WTC11 (cell line): ENCODE measurements at regions not wholly inside any gene's neighbourhood (a gene's known extent, or its start where the extent isn't known, plus 50 kb on each side); places are given as distances from the start of the nearest gene placed in this dataset.
"Not testable (repeated sequence)": the region's sequence is repeated elsewhere in the genome, so short reads cannot be mapped to it uniquely, and the experiment has no call there.

Experiments
- ATAC-seq: fragments of 200-7000 bp; cut with Tn5 transposase; 2 replicates; pipeline ENCODE4 v1.10.0; 2021; ENCODE audit warnings: mild to moderate bottlenecking, moderate library complexity
- CTCF ChIA-PET: fragments of 300-600 bp; sonication (Branson Sonifier 250); formaldehyde crosslinking; loops from one replicate; lab custom pipeline; 2021; ENCODE audit warnings: antibody characterized with exemption; lab: Charles Lee
- POLR2A ChIA-PET: fragments of 350-600 bp; sonication (Branson Sonifier 250); formaldehyde crosslinking; loops from one replicate; lab custom pipeline; 2021; ENCODE audit warnings: antibody characterized with exemption; lab: Charles Lee
- DNase-seq: peaks from one replicate; pipeline ENCODE4 v3.0.0; 2021; ENCODE audit warnings: low spot score
- H3K27ac Mint-ChIP-seq: 2 replicates; pipeline ENCODE4 v1.8.0; 2021; ENCODE audit warnings: mixed read lengths
- H3K27me3 Mint-ChIP-seq: 2 replicates; pipeline ENCODE4 v1.8.0; 2021; ENCODE audit warnings: low read depth, mild to moderate bottlenecking, moderate library complexity, mixed read lengths
- H3K36me3 Mint-ChIP-seq: 2 replicates; pipeline ENCODE4 v1.8.0; 2021; ENCODE audit warnings: mixed read lengths
- H3K4me1 Mint-ChIP-seq: 2 replicates; pipeline ENCODE4 v1.8.0; 2022; ENCODE audit warnings: mixed read lengths
- H3K4me3 Mint-ChIP-seq: 2 replicates; pipeline ENCODE4 v1.8.0; 2021; ENCODE audit warnings: mild to moderate bottlenecking, moderate library complexity, mixed read lengths
- H3K9me3 Mint-ChIP-seq: 2 replicates; pipeline ENCODE4 v1.8.0; 2021; ENCODE audit warnings: mixed read lengths
- ETV6 ChIP-seq: sonication (generic); formaldehyde crosslinking; IDR thresholded peaks from 2 replicates; pipeline ENCODE4 v1.8.1; 2022; ENCODE audit warnings: mild to moderate bottlenecking, missing genetic modification reagents
- FOXJ3 ChIP-seq: sonication (generic); formaldehyde crosslinking; IDR thresholded peaks from 2 replicates; pipeline ENCODE4 v1.9.0; 2021; ENCODE audit warnings: missing genetic modification reagents, mild to moderate bottlenecking, borderline replicate concordance
- HMGA2 ChIP-seq: fragments of 250-450 bp; sonication (Bioruptor Pico); IDR thresholded peaks from 2 replicates; pipeline ENCODE4 v1.4.0; 2021; ENCODE audit warnings: mild to moderate bottlenecking, moderate library complexity
- MYBL2 ChIP-seq: sonication (generic); formaldehyde crosslinking; IDR thresholded peaks from 2 replicates; pipeline ENCODE4 v1.8.1; 2023; ENCODE audit warnings: mild to moderate bottlenecking, moderate library complexity, missing genetic modification reagents
- OVOL2 ChIP-seq: fragments of 250-450 bp; sonication (Bioruptor Pico); IDR thresholded peaks from 2 replicates; pipeline ENCODE4 v1.9.0; 2021; ENCODE audit warnings: mild to moderate bottlenecking, borderline replicate concordance
- RELA ChIP-seq: sonication (generic); formaldehyde crosslinking; IDR thresholded peaks from 2 replicates; pipeline ENCODE4 v1.8.1; 2022; ENCODE audit warnings: missing genetic modification reagents, mild to moderate bottlenecking, borderline replicate concordance
- RORB ChIP-seq: fragments of 250-450 bp; sonication (Bioruptor Pico); IDR thresholded peaks from 2 replicates; pipeline ENCODE4 v1.9.0; 2021; ENCODE audit warnings: mild to moderate bottlenecking
- ZBTB21 ChIP-seq: sonication (generic); formaldehyde crosslinking; IDR thresholded peaks from 2 replicates; pipeline ENCODE4 v1.8.1; 2023; ENCODE audit warnings: mild to moderate bottlenecking, missing genetic modification reagents, borderline replicate concordance
- ZNF263 ChIP-seq: sonication (generic); formaldehyde crosslinking; IDR thresholded peaks from 2 replicates; pipeline ENCODE4 v1.8.1; 2022; ENCODE audit warnings: low read depth, mild to moderate bottlenecking, moderate library complexity, missing genetic modification reagents
- ZNF416 ChIP-seq: fragments of 250-450 bp; sonication (Bioruptor Pico); IDR thresholded peaks from 2 replicates; pipeline ENCODE4 v1.9.0; 2021; ENCODE audit warnings: mild to moderate bottlenecking, inconsistent platforms
- TF ChIP-seq, protein P1 (sequence below): fragments of 250-450 bp; sonication (Bioruptor Pico); IDR thresholded peaks from 2 replicates; pipeline ENCODE4 v1.9.0; 2021; ENCODE audit warnings: moderate library complexity, mild to moderate bottlenecking, inconsistent platforms, borderline replicate concordance
- TF ChIP-seq, protein P2 (sequence below): fragments of 250-450 bp; sonication (Bioruptor Pico); IDR thresholded peaks from 2 replicates; pipeline ENCODE4 v1.8.0; 2021; ENCODE audit warnings: mild to moderate bottlenecking
- TF ChIP-seq, protein P3 (sequence below): fragments of 250-450 bp; sonication (Bioruptor Pico); IDR thresholded peaks from 2 replicates; pipeline ENCODE4 v2.1.2; 2022; ENCODE audit warnings: mild to moderate bottlenecking, moderate library complexity
- TF ChIP-seq, protein P4 (sequence below): fragments of 250-450 bp; sonication (Bioruptor Pico); IDR thresholded peaks from 2 replicates; pipeline ENCODE4 v1.9.0; 2021; ENCODE audit warnings: mild to moderate bottlenecking
- TF ChIP-seq, protein P5 (sequence below): sonication (generic); formaldehyde crosslinking; IDR thresholded peaks from 2 replicates; pipeline ENCODE4 v1.8.1; 2023; ENCODE audit warnings: mild to moderate bottlenecking, missing genetic modification reagents
- TF ChIP-seq, protein P6 (sequence below): fragments of 250-450 bp; sonication (Bioruptor Pico); conservative IDR thresholded peaks from 2 replicates; pipeline ENCODE4 v1.9.0; 2021; ENCODE audit warnings: mild to moderate bottlenecking

DNA sequence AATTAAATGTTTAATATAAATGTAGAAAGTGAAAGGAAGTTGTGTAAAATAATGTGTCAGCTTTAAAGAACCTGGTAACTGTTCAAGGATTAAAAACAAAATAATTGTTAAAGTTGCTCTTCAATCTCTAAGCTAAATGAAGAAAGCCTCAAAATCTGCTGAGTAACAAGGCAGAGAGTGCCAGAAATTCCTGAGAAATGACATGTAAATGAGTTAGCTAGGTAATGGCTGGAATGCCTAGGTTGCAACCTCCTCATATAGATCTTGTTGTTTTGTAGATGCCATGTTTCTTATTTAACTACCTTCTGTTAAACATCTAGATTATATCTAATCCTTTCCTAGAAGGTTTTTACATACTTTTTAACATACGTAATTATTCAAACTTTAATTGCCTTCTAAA is 763.6 kb upstream of the AGA start (continued):
- TF ChIP-seq, protein P1, sequence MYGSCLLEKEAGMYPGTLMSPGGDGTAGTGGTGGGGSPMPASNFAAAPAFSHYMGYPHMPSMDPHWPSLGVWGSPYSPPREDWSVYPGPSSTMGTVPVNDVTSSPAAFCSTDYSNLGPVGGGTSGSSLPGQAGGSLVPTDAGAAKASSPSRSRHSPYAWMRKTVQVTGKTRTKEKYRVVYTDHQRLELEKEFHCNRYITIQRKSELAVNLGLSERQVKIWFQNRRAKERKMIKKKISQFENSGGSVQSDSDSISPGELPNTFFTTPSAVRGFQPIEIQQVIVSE (CRISPR knock-in tag) = no peak
- TF ChIP-seq, all 79 proteins: peak for 0

DNA sequence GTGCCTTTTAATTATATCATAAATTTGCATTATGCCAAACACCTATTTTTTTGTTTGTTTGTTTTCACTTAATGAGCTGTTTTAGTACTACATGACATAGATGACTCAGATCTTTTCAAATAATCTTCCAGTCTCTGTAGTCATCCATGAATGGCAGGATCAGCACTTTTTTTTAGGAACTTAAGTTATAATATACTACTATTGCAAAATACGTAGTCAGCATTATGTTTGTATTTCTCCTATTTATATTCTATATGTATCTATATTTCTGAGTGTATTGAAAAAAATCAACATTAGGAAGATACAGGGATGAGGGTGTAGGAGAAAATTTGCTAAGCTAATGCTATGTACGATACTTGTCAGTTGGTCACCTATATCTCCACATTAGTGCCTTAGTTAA is 773.1 kb upstream of the AGA start:
- Mint-ChIP-seq H3K36me3 (no peaks in the 10 kb centered on the region), H3K9me3 (0 out of 2 replicates have a peak, but pooled peaks cover 3% of the 10 kb centered on the region), H3K4me3 (no peak overlapping the region), H3K4me1 (no peaks in the 10 kb centered on the region), H3K27me3 (no peaks in the 10 kb centered on the region), H3K27ac (no peak overlapping the region)
- ChIA-PET CTCF (no interaction called here), POLR2A (no interaction called here)
- TF ChIP-seq RORB (no peak), ETV6 (CRISPR knock-in tag) (no peak), MYBL2 (CRISPR knock-in tag) (no peak)
- TF ChIP-seq, protein P2, sequence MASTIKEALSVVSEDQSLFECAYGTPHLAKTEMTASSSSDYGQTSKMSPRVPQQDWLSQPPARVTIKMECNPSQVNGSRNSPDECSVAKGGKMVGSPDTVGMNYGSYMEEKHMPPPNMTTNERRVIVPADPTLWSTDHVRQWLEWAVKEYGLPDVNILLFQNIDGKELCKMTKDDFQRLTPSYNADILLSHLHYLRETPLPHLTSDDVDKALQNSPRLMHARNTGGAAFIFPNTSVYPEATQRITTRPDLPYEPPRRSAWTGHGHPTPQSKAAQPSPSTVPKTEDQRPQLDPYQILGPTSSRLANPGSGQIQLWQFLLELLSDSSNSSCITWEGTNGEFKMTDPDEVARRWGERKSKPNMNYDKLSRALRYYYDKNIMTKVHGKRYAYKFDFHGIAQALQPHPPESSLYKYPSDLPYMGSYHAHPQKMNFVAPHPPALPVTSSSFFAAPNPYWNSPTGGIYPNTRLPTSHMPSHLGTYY (CRISPR knock-in tag) = no peak
- no peak for ATAC-seq
- no peak for DNase-seq

DNA sequence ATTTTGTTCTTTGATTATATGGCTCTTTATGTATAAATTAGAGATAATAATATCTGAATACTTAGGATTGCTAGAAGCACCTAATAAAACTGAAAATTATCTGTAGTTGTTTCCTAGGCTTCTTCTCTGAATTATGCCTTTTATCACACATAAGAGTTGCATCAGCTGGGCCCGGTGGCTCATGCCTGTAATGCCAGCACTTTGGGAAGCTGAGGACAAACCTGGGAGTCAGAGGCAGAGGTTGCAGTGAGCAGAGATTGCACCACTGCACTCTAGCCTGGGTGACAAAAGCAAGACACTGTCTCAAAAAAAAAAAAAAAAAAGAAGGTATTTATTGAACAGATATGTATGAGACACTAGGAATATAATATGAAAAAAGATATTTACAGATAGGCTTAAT is 773.5 kb upstream of the AGA start:
- 0 out of 2 replicates have a peak, but pooled peaks cover 3% of the 10 kb centered on the region for H3K9me3 Mint-ChIP-seq
- H3K27me3 Mint-ChIP-seq = no peaks in the 10 kb centered on the region
- TF ChIP-seq, protein P3, sequence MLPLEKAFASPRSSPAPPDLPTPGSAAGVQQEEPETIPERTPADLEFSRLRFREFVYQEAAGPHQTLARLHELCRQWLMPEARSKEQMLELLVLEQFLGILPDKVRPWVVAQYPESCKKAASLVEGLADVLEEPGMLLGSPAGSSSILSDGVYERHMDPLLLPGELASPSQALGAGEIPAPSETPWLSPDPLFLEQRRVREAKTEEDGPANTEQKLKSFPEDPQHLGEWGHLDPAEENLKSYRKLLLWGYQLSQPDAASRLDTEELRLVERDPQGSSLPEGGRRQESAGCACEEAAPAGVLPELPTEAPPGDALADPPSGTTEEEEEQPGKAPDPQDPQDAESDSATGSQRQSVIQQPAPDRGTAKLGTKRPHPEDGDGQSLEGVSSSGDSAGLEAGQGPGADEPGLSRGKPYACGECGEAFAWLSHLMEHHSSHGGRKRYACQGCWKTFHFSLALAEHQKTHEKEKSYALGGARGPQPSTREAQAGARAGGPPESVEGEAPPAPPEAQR = no peak
- TF ChIP-seq, protein P4, sequence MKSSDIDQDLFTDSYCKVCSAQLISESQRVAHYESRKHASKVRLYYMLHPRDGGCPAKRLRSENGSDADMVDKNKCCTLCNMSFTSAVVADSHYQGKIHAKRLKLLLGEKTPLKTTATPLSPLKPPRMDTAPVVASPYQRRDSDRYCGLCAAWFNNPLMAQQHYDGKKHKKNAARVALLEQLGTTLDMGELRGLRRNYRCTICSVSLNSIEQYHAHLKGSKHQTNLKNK (CRISPR knock-in tag) = no peak
- TF ChIP-seq HMGA2 (CRISPR knock-in tag) (no peak), ETV6 (CRISPR knock-in tag) (no peak), OVOL2 (CRISPR knock-in tag) (no peak), ZNF263 (CRISPR knock-in tag) (no peak), RELA (CRISPR knock-in tag) (no peak), ZBTB21 (CRISPR knock-in tag) (no peak), ZNF416 (no peak), FOXJ3 (CRISPR knock-in tag) (no peak)
- TF ChIP-seq, protein P5, sequence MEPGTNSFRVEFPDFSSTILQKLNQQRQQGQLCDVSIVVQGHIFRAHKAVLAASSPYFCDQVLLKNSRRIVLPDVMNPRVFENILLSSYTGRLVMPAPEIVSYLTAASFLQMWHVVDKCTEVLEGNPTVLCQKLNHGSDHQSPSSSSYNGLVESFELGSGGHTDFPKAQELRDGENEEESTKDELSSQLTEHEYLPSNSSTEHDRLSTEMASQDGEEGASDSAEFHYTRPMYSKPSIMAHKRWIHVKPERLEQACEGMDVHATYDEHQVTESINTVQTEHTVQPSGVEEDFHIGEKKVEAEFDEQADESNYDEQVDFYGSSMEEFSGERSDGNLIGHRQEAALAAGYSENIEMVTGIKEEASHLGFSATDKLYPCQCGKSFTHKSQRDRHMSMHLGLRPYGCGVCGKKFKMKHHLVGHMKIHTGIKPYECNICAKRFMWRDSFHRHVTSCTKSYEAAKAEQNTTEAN (CRISPR knock-in tag) = no peak
- TF ChIP-seq, protein P6, sequence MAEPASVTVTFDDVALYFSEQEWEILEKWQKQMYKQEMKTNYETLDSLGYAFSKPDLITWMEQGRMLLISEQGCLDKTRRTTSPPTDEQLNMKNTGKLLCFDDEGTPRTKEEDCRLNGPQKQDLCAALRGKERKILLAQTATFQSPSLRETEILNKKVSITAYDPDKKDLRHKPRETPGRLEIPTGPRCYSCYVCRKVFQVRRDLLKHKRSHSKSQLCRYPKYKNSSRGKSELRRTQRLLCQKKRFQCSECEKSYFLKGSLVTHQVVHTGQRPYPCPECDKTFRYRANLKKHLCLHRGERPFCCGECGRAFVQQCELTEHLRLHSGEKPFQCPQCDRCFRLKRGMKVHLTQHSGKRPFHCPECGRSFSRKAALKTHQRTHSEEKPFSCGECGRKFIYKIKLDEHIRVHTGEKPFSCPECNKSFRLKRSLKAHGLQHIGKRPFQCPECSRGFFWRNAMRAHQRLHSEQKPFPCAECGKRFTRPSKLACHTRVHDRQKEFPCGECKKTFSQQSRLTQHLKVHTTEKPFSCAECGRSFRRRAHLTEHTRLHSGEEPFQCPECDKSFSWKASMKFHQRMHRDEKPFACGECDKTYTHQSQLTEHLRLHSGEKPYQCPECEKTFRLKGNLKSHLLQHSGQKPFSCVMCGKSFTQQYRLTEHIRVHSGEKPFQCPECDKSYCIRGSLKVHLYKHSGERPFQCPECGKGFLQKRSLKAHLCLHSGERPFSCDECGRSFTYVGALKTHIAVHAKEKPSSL (CRISPR knock-in tag) = no peak
- H3K4me3 Mint-ChIP-seq = no peak overlapping the region
- no peaks in the 10 kb centered on the region for H3K4me1 Mint-ChIP-seq
- no peak for ATAC-seq
- H3K36me3 Mint-ChIP-seq = no peaks in the 10 kb centered on the region
- CTCF ChIA-PET = no interaction called here
- POLR2A ChIA-PET = no interaction called here
- H3K27ac Mint-ChIP-seq = no peak overlapping the region
- no peak for DNase-seq

DNA sequence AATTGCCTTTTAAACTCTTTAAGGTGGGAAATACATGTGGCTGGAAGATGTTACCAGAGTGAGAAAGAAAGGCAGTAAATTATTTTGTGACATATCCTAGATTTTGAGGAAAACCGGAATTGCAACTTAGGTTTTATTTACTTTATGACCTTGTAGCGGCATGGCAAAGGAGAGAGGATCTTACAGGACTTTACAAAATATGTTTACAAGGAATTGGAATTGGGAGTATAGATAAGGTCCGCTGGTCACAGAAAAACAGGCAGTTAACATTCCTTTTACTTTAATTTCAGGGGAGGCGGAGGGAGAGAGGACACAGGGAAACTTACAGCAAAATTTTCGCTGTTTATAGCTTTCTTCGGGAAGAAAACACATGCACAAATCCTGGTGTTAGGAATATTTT is 784.2 kb upstream of the AGA start:
- peaks cover 29% of the 10 kb centered on the region for H3K36me3 Mint-ChIP-seq
- POLR2A ChIA-PET, H3K4me3 Mint-ChIP-seq: not testable (repeated sequence)

More for the DNA sequence above, 784.2 kb upstream of the AGA start:
- CTCF ChIA-PET, ATAC-seq, H3K27ac Mint-ChIP-seq, DNase-seq: not testable (repeated sequence)
- H3K9me3 Mint-ChIP-seq = peaks cover 38% of the 10 kb centered on the region
- peaks cover 23% of the 10 kb centered on the region for H3K27me3 Mint-ChIP-seq
- H3K4me1 Mint-ChIP-seq = peaks cover 27% of the 10 kb centered on the region
